ENCODE measurements at regions not wholly inside any gene's neighbourhood (a gene's known extent, or its start where the extent isn't known, plus 50 kb on each side); places are given as distances from the start of the nearest gene placed in this dataset.

- no peaks in the 10 kb centered on the region for H3K36me3 Mint-ChIP-seq (ENCODE audit: low read depth)
- H3K27ac Mint-ChIP-seq, result no peak overlapping the region
- H3K27ac ChIP-seq (ENCODE audit: low read depth, low read length), result no peak overlapping the region
- peaks cover 14% of the 10 kb centered on the region for H3K9me3 ChIP-seq (ENCODE audit: control insufficient read depth, low read length)
- H3K27me3 ChIP-seq (ENCODE audit: control insufficient read depth, insufficient read depth, low read length, poor library complexity, severe bottlenecking), result no peaks in the 10 kb centered on the region
- H3K36me3 ChIP-seq (ENCODE audit: control insufficient read depth, insufficient read depth, low read length), result no peaks in the 10 kb centered on the region
- no peak overlapping the region for H3K4me3 Mint-ChIP-seq
- H3K4me1 ChIP-seq (ENCODE audit: control insufficient read depth, insufficient read depth, low read length), result no peaks in the 10 kb centered on the region
- H3K4me1 Mint-ChIP-seq, result no peaks in the 10 kb centered on the region
- peaks cover 6% of the 10 kb centered on the region for H3K9me3 Mint-ChIP-seq
- DNase-seq, result no peak
- no peak overlapping the region for H3K4me3 ChIP-seq (ENCODE audit: low read length)
- 76% methylated on average over 1 of the region's 1 CpG; no CpG with 5 or more reads in 1 of the 2 experiments for WGBS, 2 experiments (ENCODE audit: insufficient coverage in 1 of 2, insufficient read length in 1 of 2)
- TF ChIP-seq CTCF (conservative IDR thresholded peaks at IDR 0.05), result no peak
- no peak overlapping the region for H3K9ac ChIP-seq (ENCODE audit: extremely low read depth, low read length, poor library complexity, severe bottlenecking)
- H3K27me3 Mint-ChIP-seq (ENCODE audit: insufficient read depth), result no peaks in the 10 kb centered on the region
Observed at GRCh38 chr2:163312713-163313112, 423.1 kb downstream of the FIGN start.

- H3K27ac ChIP-seq (ENCODE audit: low read depth, low read length), result no peak overlapping the region
- no peak for DNase-seq
- H3K4me3 ChIP-seq (ENCODE audit: low read length), result no peak overlapping the region
- peaks cover 15% of the 10 kb centered on the region for H3K9me3 ChIP-seq (ENCODE audit: control insufficient read depth, low read length)
- Mint-ChIP-seq H3K27me3 (ENCODE audit: insufficient read depth) (no peaks in the 10 kb centered on the region), H3K9me3 (peaks cover 14% of the 10 kb centered on the region), H3K4me3 (no peak overlapping the region), H3K27ac (no peak overlapping the region), H3K4me1 (no peaks in the 10 kb centered on the region), H3K36me3 (ENCODE audit: low read depth) (no peaks in the 10 kb centered on the region)
- H3K27me3 ChIP-seq (ENCODE audit: control insufficient read depth, insufficient read depth, low read length, poor library complexity, severe bottlenecking), result no peaks in the 10 kb centered on the region
- H3K4me1 ChIP-seq (ENCODE audit: control insufficient read depth, insufficient read depth, low read length), result no peaks in the 10 kb centered on the region
- H3K36me3 ChIP-seq (ENCODE audit: control insufficient read depth, insufficient read depth, low read length), result no peaks in the 10 kb centered on the region
- no peak overlapping the region for H3K9ac ChIP-seq (ENCODE audit: extremely low read depth, low read length, poor library complexity, severe bottlenecking)
- no peak for TF ChIP-seq CTCF (conservative IDR thresholded peaks at IDR 0.05)
- WGBS, 2 experiments (ENCODE audit: insufficient coverage in 1 of 2, insufficient read length in 1 of 2), result 82 to 91% methylated on average over 4 of the region's 4 CpGs
Observed at GRCh38 chr2:163306647-163307046, 429.2 kb downstream of the FIGN start.

GRCh38 chr2:163302141-163302540, 433.7 kb downstream of the FIGN start:
- no peak for TF ChIP-seq CTCF (conservative IDR thresholded peaks at IDR 0.05)
- no peak overlapping the region for H3K4me3 ChIP-seq (ENCODE audit: low read length)
- no peaks in the 10 kb centered on the region for H3K36me3 ChIP-seq (ENCODE audit: control insufficient read depth, insufficient read depth, low read length)
- peaks cover 10% of the 10 kb centered on the region for H3K9me3 ChIP-seq (ENCODE audit: control insufficient read depth, low read length)
- Mint-ChIP-seq H3K4me3 (no peak overlapping the region), H3K27ac (no peak overlapping the region), H3K27me3 (ENCODE audit: insufficient read depth) (peaks cover 2% of the 10 kb centered on the region), H3K4me1 (no peaks in the 10 kb centered on the region), H3K9me3 (peaks cover 7% of the 10 kb centered on the region), H3K36me3 (ENCODE audit: low read depth) (no peaks in the 10 kb centered on the region)
- no peak overlapping the region for H3K27ac ChIP-seq (ENCODE audit: low read depth, low read length)
- no peaks in the 10 kb centered on the region for H3K27me3 ChIP-seq (ENCODE audit: control insufficient read depth, insufficient read depth, low read length, poor library complexity, severe bottlenecking)
- no CpG with 5 or more reads among the region's 1 CpG for WGBS, 2 experiments (ENCODE audit: insufficient coverage in 1 of 2, insufficient read length in 1 of 2)
- H3K4me1 ChIP-seq (ENCODE audit: control insufficient read depth, insufficient read depth, low read length), result no peaks in the 10 kb centered on the region
- DNase-seq, result no peak
- H3K9ac ChIP-seq (ENCODE audit: extremely low read depth, low read length, poor library complexity, severe bottlenecking), result no peak overlapping the region

Data from endodermal cell (in vitro differentiated cells).